GM12878 (cell line): ENCODE measurements at regions not wholly inside any gene's neighbourhood (a gene's known extent, or its start where the extent isn't known, plus 50 kb on each side); places are given as distances from the start of the nearest gene placed in this dataset.

Experiments
- ATAC-seq: fragments of 200-7000 bp; cut with Tn5 transposase; 3 replicates; pipeline ENCODE4 v1.9.1; 2020; ENCODE audit warnings: mild to moderate bottlenecking, moderate library complexity
- BruUV-seq: library from RNA; stranded (reverse); fragments of 400-500 nt; replicated peaks from 2 replicates; lab custom pipeline; 2021; lab: Mats Ljungman, UMichigan
- CTCF ChIA-PET: fragments of 300-600 bp; sonication (Branson Sonifier 250); formaldehyde crosslinking; extraction: SDS; loops from one replicate; lab custom pipeline; 2021; ENCODE audit warnings: inconsistent platforms; lab: Yijun Ruan, JAX
- POLR2A ChIA-PET: fragments of 350-600 bp; formaldehyde crosslinking; extraction: SDS; loops from one replicate; lab custom pipeline; 2021; ENCODE audit warnings: inconsistent platforms; lab: Charles Lee
- RAD21 ChIA-PET: fragments of 300-600 bp; sonication (Branson Sonifier 250); formaldehyde crosslinking; loops from one replicate; lab custom pipeline; 2023; ENCODE audit warnings: antibody characterized with exemption; ENCODE audit not compliant: unreplicated experiment; lab: Charles Lee
- SMC1A ChIA-PET: fragments of 300-600 bp; sonication (Branson Sonifier 250); formaldehyde crosslinking; loops from one replicate; lab custom pipeline; 2023; ENCODE audit not compliant: unreplicated experiment, uncharacterized antibody; lab: Charles Lee
- DNase-seq: peaks from one replicate; pipeline ENCODE4 v3.0.0-alpha.2; 2011; ENCODE audit warnings: low read depth, low spot score
- FAIRE-seq: peaks from 3 replicates; lab custom pipeline; 2011; peaks lifted over from hg19 to GRCh38; lab: Jason Lieb, UNC
- H2AFZ ChIP-seq: 2 replicates; pipeline ENCODE4 v1.6.0; 2011; ENCODE audit warnings: low read depth, low read length, control low read depth; ENCODE audit not compliant: control insufficient read depth
- H3K27ac ChIP-seq: 2 replicates; pipeline ENCODE4 v1.5.1; 2011; ENCODE audit warnings: control low read depth; ENCODE audit not compliant: control insufficient read depth, insufficient read depth
- H3K27me3 ChIP-seq, 2 experiments: replicated peaks in 1 of 2; 2 replicates each; pipeline versions ENCODE4 v1.6.0 to v1.6.1; 2011; ENCODE audit warnings: low read length in 1 of 2; ENCODE audit not compliant: control insufficient read depth in 2 of 2, insufficient read depth in 2 of 2
- H3K36me3 ChIP-seq, 2 experiments: 2 replicates each; pipeline ENCODE4 v1.5.1; 2011; ENCODE audit warnings: low read length in 1 of 2; ENCODE audit not compliant: control insufficient read depth in 2 of 2, insufficient read depth in 2 of 2
- H3K4me1 ChIP-seq: 2 replicates; pipeline ENCODE4 v1.6.1; 2011; ENCODE audit warnings: mild to moderate bottlenecking, low read length, moderate library complexity, mixed read lengths; ENCODE audit not compliant: control insufficient read depth, insufficient read depth
- H3K4me2 ChIP-seq: 2 replicates; pipeline ENCODE4 v1.6.0; 2011; ENCODE audit warnings: control low read depth; ENCODE audit not compliant: control insufficient read depth, insufficient read depth
- H3K4me3 ChIP-seq: fragments of 200-600 bp; sonication (generic); 2 replicates; pipeline ENCODE4 v1.5.1; 2016
- H3K79me2 ChIP-seq: 2 replicates; pipeline ENCODE4 v1.6.0; 2011; ENCODE audit warnings: low read length; ENCODE audit not compliant: control insufficient read depth, insufficient read depth
- H3K9ac ChIP-seq: 2 replicates; pipeline ENCODE4 v1.8.0; 2011; ENCODE audit warnings: low read length, control low read depth, mixed read lengths; ENCODE audit not compliant: control insufficient read depth, insufficient read depth
- H3K9me3 ChIP-seq: replicated peaks from 3 replicates; pipeline ENCODE4 v1.5.1; 2011; ENCODE audit warnings: mild to moderate bottlenecking, low read length; ENCODE audit not compliant: control insufficient read depth, insufficient read depth
- H4K20me1 ChIP-seq: 2 replicates; pipeline ENCODE4 v1.6.0; 2011; ENCODE audit not compliant: control insufficient read depth, insufficient read depth
- CBFB ChIP-seq: IDR thresholded peaks from 2 replicates; pipeline ENCODE4 v1.6.1; 2016; ENCODE audit warnings: antibody characterized with exemption, low read depth
- ZBED1 ChIP-seq: IDR thresholded peaks from 2 replicates; pipeline ENCODE4 v1.6.1; 2016; ENCODE audit warnings: borderline replicate concordance
- ZNF384 ChIP-seq: IDR thresholded peaks from 2 replicates; pipeline ENCODE4 v1.6.1; 2012; ENCODE audit warnings: low read depth, mild to moderate bottlenecking, low read length, improper control_type of control experiment, borderline replicate concordance
- WGBS: methylation state at CpG from one replicate; pipeline ENCODE4 v1.1.6; 2016; ENCODE audit warnings: low lambda C conversion rate; ENCODE audit not compliant: insufficient replicate concordance, insufficient coverage; ENCODE audit errors: missing lambda C conversion rate; 5-methylcytosine and 5-hydroxymethylcytosine counted together
- in situ Hi-C: fragments of 300-500 bp; cut with MboI; formaldehyde crosslinking; loops from 9 replicates; pipeline ENCODE4 v1.14.3; 2018; ENCODE audit warnings: mixed read lengths
- intact Hi-C: fragments of 100-400 bp; cut with micrococcal nuclease; formaldehyde crosslinking; loops from one replicate; pipeline ENCODE4 v1.14.2; 2022; ENCODE audit not compliant: unreplicated experiment
- TF ChIP-seq, protein P1 (sequence below): fragments of 450-650 bp; IDR thresholded peaks from 2 replicates; pipeline ENCODE4 v1.6.1; 2017; ENCODE audit warnings: antibody characterized with exemption, mild to moderate bottlenecking, moderate library complexity
- TF ChIP-seq, protein P2 (sequence below): fragments of 450-650 bp; formaldehyde crosslinking; IDR thresholded peaks from 2 replicates; pipeline ENCODE4 v1.4.0; 2022; ENCODE audit warnings: mild to moderate bottlenecking, moderate library complexity

DNA sequence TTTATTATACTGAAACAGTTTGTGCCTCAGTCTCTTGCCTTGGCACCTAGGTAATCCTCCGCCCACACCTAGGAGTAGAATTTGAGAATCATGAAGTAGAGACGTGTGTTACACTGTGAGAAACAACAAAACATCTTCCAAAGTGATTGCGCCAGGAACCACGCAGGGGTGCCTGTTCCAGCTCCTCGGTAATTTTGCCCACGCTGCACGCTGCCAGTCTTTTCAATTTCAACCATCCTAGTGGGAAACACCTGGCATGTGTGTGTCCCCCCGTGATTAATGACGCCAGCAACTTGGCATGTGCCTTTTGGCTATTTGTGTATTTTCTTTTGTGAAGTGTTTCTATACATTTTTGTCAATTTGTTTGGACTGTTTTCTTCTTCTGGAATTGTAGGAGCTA lies 919.1 kb downstream of the BRD1 start (continued):
- TF ChIP-seq, protein P1, sequence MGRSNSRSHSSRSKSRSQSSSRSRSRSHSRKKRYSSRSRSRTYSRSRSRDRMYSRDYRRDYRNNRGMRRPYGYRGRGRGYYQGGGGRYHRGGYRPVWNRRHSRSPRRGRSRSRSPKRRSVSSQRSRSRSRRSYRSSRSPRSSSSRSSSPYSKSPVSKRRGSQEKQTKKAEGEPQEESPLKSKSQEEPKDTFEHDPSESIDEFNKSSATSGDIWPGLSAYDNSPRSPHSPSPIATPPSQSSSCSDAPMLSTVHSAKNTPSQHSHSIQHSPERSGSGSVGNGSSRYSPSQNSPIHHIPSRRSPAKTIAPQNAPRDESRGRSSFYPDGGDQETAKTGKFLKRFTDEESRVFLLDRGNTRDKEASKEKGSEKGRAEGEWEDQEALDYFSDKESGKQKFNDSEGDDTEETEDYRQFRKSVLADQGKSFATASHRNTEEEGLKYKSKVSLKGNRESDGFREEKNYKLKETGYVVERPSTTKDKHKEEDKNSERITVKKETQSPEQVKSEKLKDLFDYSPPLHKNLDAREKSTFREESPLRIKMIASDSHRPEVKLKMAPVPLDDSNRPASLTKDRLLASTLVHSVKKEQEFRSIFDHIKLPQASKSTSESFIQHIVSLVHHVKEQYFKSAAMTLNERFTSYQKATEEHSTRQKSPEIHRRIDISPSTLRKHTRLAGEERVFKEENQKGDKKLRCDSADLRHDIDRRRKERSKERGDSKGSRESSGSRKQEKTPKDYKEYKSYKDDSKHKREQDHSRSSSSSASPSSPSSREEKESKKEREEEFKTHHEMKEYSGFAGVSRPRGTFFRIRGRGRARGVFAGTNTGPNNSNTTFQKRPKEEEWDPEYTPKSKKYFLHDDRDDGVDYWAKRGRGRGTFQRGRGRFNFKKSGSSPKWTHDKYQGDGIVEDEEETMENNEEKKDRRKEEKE, result no peak
- TF ChIP-seq ZNF384 (no peak), CBFB (no peak)
- TF ChIP-seq, all 136 proteins: peak for 0

DNA sequence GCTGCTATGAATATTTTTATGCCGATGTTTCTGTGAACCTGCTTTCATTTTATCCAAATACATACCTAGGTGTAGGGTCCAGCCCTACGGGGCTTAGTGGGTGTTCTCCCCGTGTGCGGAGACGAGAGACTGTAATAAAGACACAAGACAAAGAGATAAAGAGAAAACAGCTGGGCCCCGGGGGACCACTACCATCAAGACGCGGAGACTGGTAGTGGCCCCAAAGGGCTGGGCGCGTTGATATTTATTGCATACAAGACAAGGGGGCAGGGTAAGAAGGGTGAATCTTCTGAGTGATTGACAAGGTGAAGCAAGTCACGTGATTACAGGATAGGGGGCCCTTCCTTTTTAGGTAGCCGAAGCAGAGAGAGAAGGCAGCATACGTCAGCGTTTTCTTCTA lies 920.1 kb downstream of the BRD1 start:
- TF ChIP-seq, protein P2, sequence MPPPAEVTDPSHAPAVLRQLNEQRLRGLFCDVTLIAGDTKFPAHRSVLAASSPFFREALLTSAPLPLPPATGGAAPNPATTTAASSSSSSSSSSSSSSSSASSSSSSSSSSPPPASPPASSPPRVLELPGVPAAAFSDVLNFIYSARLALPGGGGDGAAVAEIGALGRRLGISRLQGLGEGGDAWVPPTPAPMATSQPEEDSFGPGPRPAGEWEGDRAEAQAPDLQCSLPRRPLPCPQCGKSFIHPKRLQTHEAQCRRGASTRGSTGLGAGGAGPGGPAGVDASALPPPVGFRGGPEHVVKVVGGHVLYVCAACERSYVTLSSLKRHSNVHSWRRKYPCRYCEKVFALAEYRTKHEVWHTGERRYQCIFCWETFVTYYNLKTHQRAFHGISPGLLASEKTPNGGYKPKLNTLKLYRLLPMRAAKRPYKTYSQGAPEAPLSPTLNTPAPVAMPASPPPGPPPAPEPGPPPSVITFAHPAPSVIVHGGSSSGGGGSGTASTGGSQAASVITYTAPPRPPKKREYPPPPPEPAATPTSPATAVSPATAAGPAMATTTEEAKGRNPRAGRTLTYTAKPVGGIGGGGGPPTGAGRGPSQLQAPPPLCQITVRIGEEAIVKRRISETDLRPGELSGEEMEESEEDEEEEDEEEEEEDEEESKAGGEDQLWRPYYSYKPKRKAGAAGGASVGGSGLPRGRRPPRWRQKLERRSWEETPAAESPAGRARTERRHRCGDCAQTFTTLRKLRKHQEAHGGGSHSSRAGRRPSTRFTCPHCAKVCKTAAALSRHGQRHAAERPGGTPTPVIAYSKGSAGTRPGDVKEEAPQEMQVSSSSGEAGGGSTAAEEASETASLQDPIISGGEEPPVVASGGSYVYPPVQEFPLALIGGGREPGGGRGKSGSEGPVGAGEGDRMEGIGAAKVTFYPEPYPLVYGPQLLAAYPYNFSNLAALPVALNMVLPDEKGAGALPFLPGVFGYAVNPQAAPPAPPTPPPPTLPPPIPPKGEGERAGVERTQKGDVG, result no peak
- no peak for TF ChIP-seq ZBED1
- TF ChIP-seq, all 136 proteins: peak for 0
- RAD21 ChIA-PET, result no interaction called here
- Histone ChIP-seq H3K9ac (no peak overlapping the region), H3K4me3 (no peak overlapping the region), H4K20me1 (no peaks in the 10 kb centered on the region), H3K4me1 (no peaks in the 10 kb centered on the region), H2AFZ (no peak overlapping the region), H3K4me2 (no peak overlapping the region), H3K27me3 (no peaks in the 10 kb centered on the region), H3K79me2 (no peaks in the 10 kb centered on the region), H3K27ac (no peak overlapping the region), H3K36me3 (no peaks in the 10 kb centered on the region), H3K9me3 (no peaks in the 10 kb centered on the region; the same call in 2 of the 3 replicates)
- 55% methylated on average over 14 of the region's 14 CpGs for WGBS
- POLR2A ChIA-PET, result no interaction called here
- DNase-seq (no peak), ATAC-seq (no peak), FAIRE-seq (no peak)
- no TSS peak for BruUV-seq
- intact Hi-C loops (no loop called here), in situ Hi-C loops (no loop called here)
- SMC1A ChIA-PET, result no interaction called here
- CTCF ChIA-PET, result no interaction called here
